OCI-LY7 (cell line): ENCODE measurements at regions not wholly inside any gene's neighbourhood (a gene's known extent, or its start where the extent isn't known, plus 50 kb on each side); places are given as distances from the start of the nearest gene placed in this dataset.

ENCODE experiments used
- BruUV-seq: library from RNA; stranded (reverse); fragments of 400-500 nt; replicated peaks from 2 replicates; lab custom pipeline; 2021; lab: Mats Ljungman, UMichigan
- CTCF ChIA-PET: fragments of 300-600 bp; sonication (Branson Sonifier 250); formaldehyde crosslinking; loops from one replicate; lab custom pipeline; 2022; ENCODE audit warnings: antibody characterized with exemption; ENCODE audit not compliant: unreplicated experiment; lab: Charles Lee
- POLR2A ChIA-PET: fragments of 300-600 bp; sonication (Branson Sonifier 250); formaldehyde crosslinking; loops from one replicate; lab custom pipeline; 2022; ENCODE audit warnings: antibody characterized with exemption; lab: Charles Lee
- DNase-seq: peaks from one replicate; pipeline ENCODE4 v3.0.0-alpha.2; 2015; ENCODE audit warnings: low spot score
- H2AFZ ChIP-seq: fragments of 200-600 bp; sonication (generic), shearing (Covaris generic); 2 replicates; pipeline ENCODE4 v1.6.1; 2014; ENCODE audit warnings: mild to moderate bottlenecking, antibody characterized with exemption, low read length, moderate library complexity
- H3K27ac ChIP-seq: fragments of 200-600 bp; sonication (generic); 2 replicates; pipeline ENCODE4 v1.5.1; 2014; ENCODE audit warnings: mixed run types, low read depth, mild to moderate bottlenecking, moderate library complexity, low read length, inconsistent platforms; ENCODE audit not compliant: poor library complexity, severe bottlenecking
- H3K36me3 ChIP-seq: fragments of 200-600 bp; sonication (generic); 2 replicates; pipeline ENCODE4 v1.6.1; 2014; ENCODE audit warnings: mild to moderate bottlenecking, antibody characterized with exemption, low read length, moderate library complexity, mixed read lengths; ENCODE audit not compliant: insufficient read depth
- H3K4me1 ChIP-seq: fragments of 200-600 bp; sonication (generic); 2 replicates; pipeline ENCODE4 v1.5.1; 2014; ENCODE audit warnings: mild to moderate bottlenecking, low read length; ENCODE audit not compliant: insufficient read depth, poor library complexity, severe bottlenecking
- H3K4me2 ChIP-seq: fragments of 200-600 bp; sonication (generic); 2 replicates; pipeline ENCODE4 v1.6.1; 2014; ENCODE audit warnings: mild to moderate bottlenecking, low read length
- H3K4me3 ChIP-seq: fragments of 200-600 bp; sonication (generic); 2 replicates; pipeline ENCODE4 v1.5.1; 2014; ENCODE audit warnings: mild to moderate bottlenecking, low read depth, low read length; ENCODE audit not compliant: poor library complexity, severe bottlenecking
- H3K79me2 ChIP-seq: fragments of 200-600 bp; sonication (generic); 2 replicates; pipeline ENCODE4 v1.6.1; 2016; ENCODE audit warnings: low read depth, mild to moderate bottlenecking, low read length, moderate library complexity, mixed read lengths; ENCODE audit not compliant: insufficient read depth
- H3K9me2 ChIP-seq: fragments of 200-600 bp; sonication (generic); 2 replicates; pipeline ENCODE4 v1.6.1; 2016; ENCODE audit warnings: mild to moderate bottlenecking, low read length, mixed read lengths; ENCODE audit not compliant: insufficient read depth
- H3K9me3 ChIP-seq: fragments of 200-600 bp; sonication (generic); 2 replicates; pipeline ENCODE4 v1.6.1; 2014; ENCODE audit warnings: mild to moderate bottlenecking, mixed run types, low read length, mixed read lengths
- H4K20me1 ChIP-seq: fragments of 200-600 bp; sonication (generic); 2 replicates; pipeline ENCODE4 v1.6.1; 2014; ENCODE audit warnings: mild to moderate bottlenecking, antibody characterized with exemption, low read length, moderate library complexity, mixed read lengths; ENCODE audit not compliant: insufficient read depth
- CTCF ChIP-seq: fragments of 200-600 bp; sonication (generic); conservative IDR thresholded peaks from 2 replicates; pipeline ENCODE4 v1.5.1; 2014; ENCODE audit warnings: mild to moderate bottlenecking, antibody characterized with exemption, low read length, moderate library complexity, mixed read lengths
- EZH2phosphoT487 ChIP-seq: fragments of 200-600 bp; sonication (generic); IDR thresholded peaks from 2 replicates; pipeline ENCODE4 v1.6.1; 2018; ENCODE audit warnings: low read depth, borderline replicate concordance, mild to moderate bottlenecking, mixed run types, antibody characterized with exemption, low read length, moderate library complexity, mixed read lengths
- intact Hi-C: fragments of 100-400 bp; cut with micrococcal nuclease; formaldehyde crosslinking; loops from one replicate; pipeline ENCODE4 v1.10.0; 2022; ENCODE audit not compliant: unreplicated experiment

DNA sequence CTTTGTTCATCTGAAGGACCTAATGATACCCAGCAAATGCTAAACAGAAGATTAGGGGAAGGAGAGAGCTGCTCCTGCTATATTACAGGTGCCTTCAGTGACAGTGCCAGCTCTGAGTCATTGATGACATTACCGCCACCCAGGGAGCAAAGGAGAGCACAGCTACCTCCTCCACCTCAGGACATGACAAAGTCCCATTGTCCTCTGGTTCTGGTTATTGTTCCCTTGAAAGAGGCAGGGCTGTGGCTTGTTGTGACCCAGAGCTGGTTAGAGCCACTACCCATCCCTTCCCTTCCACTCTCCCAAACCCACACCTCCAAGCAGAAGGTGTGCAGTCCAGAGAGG is 363.5 kb upstream of the DUSP10 start:
- no peak overlapping the region for H3K27ac ChIP-seq
- H3K36me3 ChIP-seq: no peaks in the 10 kb centered on the region
- no peak overlapping the region for H2AFZ ChIP-seq
- DNase-seq: no peak
- no peaks in the 10 kb centered on the region for H3K4me1 ChIP-seq
- H3K79me2 ChIP-seq: no peaks in the 10 kb centered on the region
- CTCF ChIA-PET: no interaction called here
- intact Hi-C loops: no loop called here
- H3K4me3 ChIP-seq: no peak overlapping the region
- no peak overlapping the region for H3K4me2 ChIP-seq
- BruUV-seq: no TSS peak
- POLR2A ChIA-PET: interaction anchor here (0.6 kb wide), 1 partner anchor 387 kb away, joined by 3 read pairs; no protein-coding TSS in a partner anchor
- no peak for TF ChIP-seq CTCF
- no peak for TF ChIP-seq EZH2phosphoT487
- H3K9me3 ChIP-seq: no peaks in the 10 kb centered on the region
- no peaks in the 10 kb centered on the region for H4K20me1 ChIP-seq
- H3K9me2 ChIP-seq: no peaks in the 10 kb centered on the region

DNA sequence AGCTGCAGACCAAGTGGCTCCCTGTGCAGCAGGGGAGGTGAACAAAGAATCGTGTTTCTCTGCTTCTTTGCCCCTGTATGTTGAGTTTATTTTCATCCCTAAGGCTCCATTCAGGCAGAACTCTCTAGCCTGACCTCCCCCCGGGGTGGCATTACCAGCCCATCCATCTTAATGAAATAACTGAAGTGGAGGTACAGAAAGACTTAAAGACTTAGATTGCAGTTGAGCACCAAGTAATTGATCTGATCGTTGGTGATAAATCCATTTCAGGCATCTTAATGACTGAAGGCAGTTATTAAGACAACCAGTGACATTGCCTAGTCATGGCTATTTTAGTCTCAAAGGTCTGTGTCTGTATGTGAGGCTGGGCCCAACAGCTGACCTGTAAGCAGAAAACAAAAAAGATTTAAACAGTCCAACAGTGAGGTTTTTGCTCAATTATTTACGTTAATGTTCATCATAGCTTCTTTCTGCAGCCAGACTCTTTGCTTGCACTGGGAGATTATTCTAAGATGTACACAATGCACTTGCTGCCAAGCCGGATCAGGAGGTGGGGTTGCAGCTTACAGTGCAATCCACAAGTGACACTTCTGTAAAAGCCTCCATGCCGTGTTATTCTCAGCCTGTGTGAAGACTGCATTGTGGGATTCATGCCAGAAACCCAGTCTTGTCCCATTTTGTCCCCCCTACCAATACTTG is 363.0 kb upstream of the DUSP10 start:
- intact Hi-C loops: no loop called here
- H3K4me3 ChIP-seq: no peak overlapping the region
- no peak for TF ChIP-seq EZH2phosphoT487
- TF ChIP-seq CTCF: no peak
- CTCF ChIA-PET: no interaction called here
- H3K4me2 ChIP-seq: no peak overlapping the region
- H4K20me1 ChIP-seq: no peaks in the 10 kb centered on the region
- H3K4me1 ChIP-seq: no peaks in the 10 kb centered on the region
- no peak overlapping the region for H2AFZ ChIP-seq
- H3K79me2 ChIP-seq: no peaks in the 10 kb centered on the region
- H3K9me3 ChIP-seq: no peaks in the 10 kb centered on the region
- H3K27ac ChIP-seq: no peak overlapping the region
- H3K36me3 ChIP-seq: no peaks in the 10 kb centered on the region
- H3K9me2 ChIP-seq: no peaks in the 10 kb centered on the region
- no peak for DNase-seq
- BruUV-seq: no TSS peak
- POLR2A ChIA-PET: no interaction called here

- Histone ChIP-seq H3K4me2 (no peak overlapping the region), H3K27ac (no peak overlapping the region), H3K36me3 (no peaks in the 10 kb centered on the region), H3K9me3 (no peaks in the 10 kb centered on the region), H2AFZ (no peak overlapping the region), H3K9me2 (no peaks in the 10 kb centered on the region), H3K4me1 (no peaks in the 10 kb centered on the region), H4K20me1 (no peaks in the 10 kb centered on the region), H3K4me3 (no peak overlapping the region), H3K79me2 (no peaks in the 10 kb centered on the region)
- ChIA-PET CTCF (no interaction called here), POLR2A (no interaction called here)
- intact Hi-C loops: no loop called here
- no peak for DNase-seq
- TF ChIP-seq CTCF (no peak), EZH2phosphoT487 (no peak)
- no TSS peak for BruUV-seq
Observed at GRCh38 chr1:222104097-222104496, 362.2 kb upstream of the DUSP10 start.
